Body of pancreas (tissue), 4 donors: ENCODE measurements at regions not wholly inside any gene's neighbourhood (a gene's known extent, or its start where the extent isn't known, plus 50 kb on each side); places are given as distances from the start of the nearest gene placed in this dataset.

Experiments used
- ATAC-seq: fragments of 150-250 bp; one replicate; pipeline ENCODE4 v1.9.1; 2016
- DNase-seq, 4 donors: peaks; one replicate each; pipeline ENCODE4 v3.0.0-alpha.2; 2019
- H3K27ac ChIP-seq, 4 donors: fragments of 200-600 bp; sonication (generic); 1 replicate in 3 of 4; 2 replicates in 1 of 4; pipeline versions ENCODE4 v1.5.1 to v1.6.1; 2016 to 2019; ENCODE audit warnings: mild to moderate bottlenecking in 1 of 4, mixed read lengths in 1 of 4, moderate library complexity in 1 of 4
- H3K27me3 ChIP-seq, 2 donors: fragments of 200-600 bp; sonication (generic); one replicate each; pipeline ENCODE4 v1.6.0; 2016; ENCODE audit warnings: mild to moderate bottlenecking in 1 of 2
- H3K36me3 ChIP-seq, 2 donors: fragments of 200-600 bp; sonication (generic); replicated peaks in 1 of 2; 2 replicates each; pipeline ENCODE4 v1.5.1; 2016; ENCODE audit warnings: low read depth in 2 of 2; ENCODE audit not compliant: insufficient read depth in 1 of 2
- H3K4me1 ChIP-seq: fragments of 200-600 bp; sonication (generic); one replicate; pipeline ENCODE4 v1.6.0; 2016
- H3K4me3 ChIP-seq, 2 donors: fragments of 200-600 bp; sonication (generic); 1 replicate in 1 of 2; 2 replicates in 1 of 2; pipeline ENCODE4 v1.5.1; 2016 to 2019
- H3K9me3 ChIP-seq, 3 donors: fragments of 200-600 bp; sonication (generic); 1 replicate in 2 of 3; 2 replicates in 1 of 3; pipeline ENCODE4 v1.5.1; 2016
- CTCF ChIP-seq, 7 experiments: fragments of 450-650 bp in 4 of 7; fragments of 200-600 bp in 3 of 7; sonication (generic) in 3 of 7; IDR thresholded peaks; one replicate each; pipeline ENCODE4 v1.5.1; 2016 to 2019; ENCODE audit warnings: antibody characterized with exemption in 7 of 7
- POLR2A ChIP-seq, 3 donors: fragments of 450-650 bp; IDR thresholded peaks; one replicate each; pipeline ENCODE4 v1.6.1; 2016; ENCODE audit warnings: antibody characterized with exemption in 3 of 3, mild to moderate bottlenecking in 2 of 3
- WGBS, 2 donors: methylation state at CpG; one replicate each; pipeline ENCODE4 v1.1.5; 2017; 5-methylcytosine and 5-hydroxymethylcytosine counted together
- intact Hi-C: fragments of 100-400 bp; cut with DNase I; formaldehyde crosslinking; loops from one replicate; pipeline ENCODE4 v1.15.1; 2023

- no peaks in the 10 kb centered on the region for H3K27me3 ChIP-seq
- no peak overlapping the region for H3K27ac ChIP-seq
- no peaks in the 10 kb centered on the region for H3K36me3 ChIP-seq
- ATAC-seq, result no peak
- 75 to 88% methylated on average over 5 to 13 of the region's 13 CpGs for WGBS, 2 donors
- H3K4me1 ChIP-seq, result no peaks in the 10 kb centered on the region
- TF ChIP-seq POLR2A (IDR thresholded peaks at IDR 0.05) (no peak), CTCF (IDR thresholded peaks at IDR 0.05) (no peak)
- DNase-seq, result no peak
- no peak overlapping the region for H3K4me3 ChIP-seq
- H3K9me3 ChIP-seq, result no peaks in the 10 kb centered on the region
- intact Hi-C loops, result no loop called here
Observed at GRCh38 chr16:81174644-81175324, 63.7 kb upstream of the BCO1 start.

- H3K9me3 ChIP-seq, result no peaks in the 10 kb centered on the region
- no peaks in the 10 kb centered on the region for H3K4me1 ChIP-seq
- 59 to 68% methylated on average over 13 of the region's 13 CpGs for WGBS, 2 donors
- H3K27me3 ChIP-seq, result no peaks in the 10 kb centered on the region
- no peak overlapping the region for H3K4me3 ChIP-seq
- H3K36me3 ChIP-seq, result no peaks in the 10 kb centered on the region
- TF ChIP-seq POLR2A (IDR thresholded peaks at IDR 0.05) (no peak), CTCF (IDR thresholded peaks at IDR 0.05) (no peak)
- intact Hi-C loops, result no loop called here
- no peak for DNase-seq
- ATAC-seq, result no peak
- H3K27ac ChIP-seq, result no peak overlapping the region
Observed at GRCh38 chr16:81172769-81173658, 65.5 kb upstream of the BCO1 start.

GRCh38 chr16:81170824-81171223 lies 67.7 kb upstream of the BCO1 start:
- WGBS, 2 donors, result 18 to 33% methylated on average over 5 to 7 of the region's 7 CpGs

DNA sequence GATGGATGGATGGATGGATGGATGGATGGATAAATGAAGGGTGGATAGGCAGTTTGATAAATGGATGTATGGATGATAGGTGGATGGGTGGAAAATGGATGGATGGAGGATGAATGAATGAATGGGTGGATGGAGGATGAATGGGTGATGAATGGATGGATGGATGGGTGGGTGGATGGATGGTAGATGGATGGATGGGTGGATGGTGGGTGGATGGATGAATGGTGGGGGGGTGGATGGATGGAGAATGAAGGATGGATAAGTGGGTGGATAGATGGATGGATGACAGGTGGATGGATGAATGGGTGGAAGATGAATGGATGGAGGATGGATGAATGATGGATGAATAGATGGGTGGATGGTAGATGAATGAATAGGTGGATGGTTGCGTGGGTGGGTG lies 70.1 kb upstream of the BCO1 start:
- no peak for ATAC-seq
- intact Hi-C loops, result no loop called here
- Histone ChIP-seq H3K27ac (no peak overlapping the region), H3K4me3 (no peak overlapping the region), H3K36me3 (no peaks in the 10 kb centered on the region), H3K9me3 (no peaks in the 10 kb centered on the region), H3K4me1 (no peaks in the 10 kb centered on the region), H3K27me3 (no peaks in the 10 kb centered on the region)
- TF ChIP-seq CTCF (IDR thresholded peaks at IDR 0.05) (no peak), POLR2A (IDR thresholded peaks at IDR 0.05) (no peak)
- DNase-seq, result no peak
- 61 to 77% methylated on average over 1 of the region's 1 CpG for WGBS, 2 donors

More at GRCh38 chr16:81170824-81171223, 67.7 kb upstream of the BCO1 start:
- H3K27me3 ChIP-seq, result no peaks in the 10 kb centered on the region
- H3K36me3 ChIP-seq, result no peaks in the 10 kb centered on the region
- H3K27ac ChIP-seq, result no peak overlapping the region
- DNase-seq (no peak), ATAC-seq (no peak)
- no peaks in the 10 kb centered on the region for H3K9me3 ChIP-seq
- TF ChIP-seq POLR2A (IDR thresholded peaks at IDR 0.05) (no peak), CTCF (IDR thresholded peaks at IDR 0.05) (no peak)
- H3K4me1 ChIP-seq, result no peaks in the 10 kb centered on the region
- intact Hi-C loops, result no loop called here
- no peak overlapping the region for H3K4me3 ChIP-seq
